ENCODE measurements at regions not wholly inside any gene's neighbourhood (a gene's known extent, or its start where the extent isn't known, plus 50 kb on each side); places are given as distances from the start of the nearest gene placed in this dataset.

DNA sequence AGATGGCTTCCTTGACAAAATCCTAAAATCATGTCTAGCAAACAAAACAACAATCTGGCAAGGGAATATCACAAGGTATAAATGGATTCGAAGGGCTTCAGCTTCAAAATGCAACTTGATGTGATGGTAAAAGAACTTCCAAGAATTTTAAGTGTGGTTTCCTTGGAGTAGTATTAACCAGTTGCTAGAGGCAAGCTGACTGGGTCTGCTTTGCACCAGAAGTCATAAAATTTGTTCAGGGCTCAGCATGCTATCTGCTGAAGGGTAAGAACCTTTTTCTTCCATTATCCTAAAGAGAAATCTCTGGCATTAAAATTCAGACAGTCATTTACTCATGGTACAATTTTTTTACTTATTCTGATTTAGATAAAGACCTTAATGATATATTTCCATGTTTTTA, 516.7 kb downstream of the TXNL1 start:
- no peak for DNase-seq (ENCODE audit: low spot score)

DNA sequence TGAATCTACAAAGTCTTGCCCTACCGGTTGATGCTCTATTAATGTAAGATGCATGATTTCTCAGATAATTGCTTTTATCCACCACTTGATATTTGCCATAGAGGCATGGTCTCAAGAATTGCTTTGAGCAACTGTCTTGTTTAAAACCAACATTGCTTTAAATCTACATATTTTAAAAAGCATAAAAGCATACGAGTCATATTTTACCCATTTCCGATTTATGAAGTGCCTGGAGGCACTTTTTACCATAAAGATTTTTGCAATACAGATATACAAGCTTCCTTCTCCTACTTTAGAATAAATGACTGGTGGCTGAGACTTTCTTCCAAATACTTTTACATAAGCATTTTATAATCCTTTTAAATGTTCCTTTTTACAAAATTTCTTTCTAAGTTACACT, 517.6 kb downstream of the TXNL1 start:
- no peak for DNase-seq (ENCODE audit: low spot score)

- DNase-seq (ENCODE audit: low spot score): no peak
Observed at GRCh38 chr18:56119681-56120080, 518.7 kb downstream of the TXNL1 start.

- no peak for DNase-seq (ENCODE audit: low spot score)
Observed at GRCh38 chr18:56118422-56118821, 520.0 kb downstream of the TXNL1 start.

DNA sequence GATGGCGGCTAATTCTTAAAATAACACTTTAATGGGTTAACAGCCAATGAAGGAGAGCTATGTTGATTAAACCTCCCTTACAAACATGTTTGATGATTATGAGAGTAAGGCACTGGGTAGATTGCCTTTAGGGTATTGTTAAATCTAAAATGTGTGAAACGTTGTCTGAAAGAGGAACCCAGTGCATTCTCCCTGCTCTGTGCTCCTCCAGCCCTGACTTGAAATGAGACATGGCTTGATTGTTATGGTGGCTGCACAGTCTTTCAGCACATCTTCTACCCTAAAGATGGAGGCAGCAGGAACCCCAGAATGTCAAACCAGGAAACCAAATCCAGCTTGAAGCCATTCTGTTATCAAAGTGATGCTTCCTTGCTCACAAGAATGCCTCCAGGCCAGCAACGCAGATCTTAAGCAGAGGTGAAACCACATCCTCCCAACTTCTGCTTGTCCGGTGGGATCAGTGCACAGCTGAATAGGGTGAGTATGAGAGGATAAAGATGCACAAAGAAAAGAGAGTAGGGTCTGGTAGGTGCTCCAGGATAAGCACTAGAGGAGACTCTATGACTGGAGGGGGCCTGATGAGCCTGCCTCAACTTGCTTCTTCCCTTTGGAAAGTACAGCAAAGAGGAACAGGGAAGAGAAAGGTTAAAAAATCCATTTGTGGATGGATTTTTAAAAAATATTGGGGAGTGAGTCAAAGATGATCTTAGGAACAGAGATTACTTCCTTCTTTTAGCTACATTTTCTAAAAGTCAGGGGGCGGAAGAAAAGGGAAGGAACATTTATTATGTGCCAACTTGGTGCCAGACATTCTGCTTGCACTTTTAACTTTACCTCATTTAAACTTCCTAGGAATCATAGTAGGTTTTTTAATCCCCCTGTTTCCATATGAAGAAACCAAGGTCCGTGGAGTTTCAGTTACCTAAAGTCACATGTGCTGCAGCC, 523.0 kb downstream of the TXNL1 start:
- no peak for DNase-seq (ENCODE audit: low spot score)

GRCh38 chr18:56112984-56113383, 525.0 kb upstream of the TCF4 start:
- no peak for DNase-seq (ENCODE audit: low spot score)

DNA sequence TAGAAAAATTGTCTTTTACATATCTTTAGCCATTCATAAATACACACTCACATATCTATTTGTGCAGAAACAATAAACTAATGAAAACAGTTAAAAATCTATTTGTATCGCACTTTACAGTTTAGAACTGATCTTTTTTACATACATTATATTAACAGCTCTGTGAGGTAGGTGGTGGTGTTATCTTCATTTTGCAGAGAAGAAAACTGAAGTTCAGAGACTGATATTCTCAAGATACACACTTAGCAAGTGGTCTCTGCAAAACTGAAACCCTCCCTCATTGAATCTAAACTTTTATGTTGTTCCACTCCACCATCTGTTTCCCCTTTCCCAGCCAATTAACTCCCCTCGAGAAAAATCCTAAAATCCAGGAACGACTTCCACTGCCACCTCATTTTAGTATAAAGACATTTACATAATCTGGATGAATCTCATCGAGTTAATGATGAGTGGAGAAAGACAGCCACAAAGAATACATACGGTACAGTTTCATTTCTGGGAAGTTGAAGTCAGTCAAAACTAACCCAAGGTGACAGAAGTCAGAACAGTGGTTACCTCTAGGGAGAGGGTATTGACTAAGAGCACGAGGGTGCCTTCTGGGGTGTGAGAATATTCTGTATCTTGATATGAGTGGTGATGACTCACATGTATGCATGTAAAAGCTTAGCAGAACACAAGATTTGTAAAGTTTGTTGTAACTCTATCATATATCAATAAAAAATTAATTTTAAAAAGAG, 524.2 kb upstream of the TCF4 start:
- DNase-seq (ENCODE audit: low spot score): no peak

GRCh38 chr18:56109757-56110156, 521.8 kb upstream of the TCF4 start:
- DNase-seq (ENCODE audit: low spot score): no peak

- no peak for DNase-seq (ENCODE audit: low spot score)
Observed at GRCh38 chr18:56108478-56109367, 520.7 kb upstream of the TCF4 start.

DNA sequence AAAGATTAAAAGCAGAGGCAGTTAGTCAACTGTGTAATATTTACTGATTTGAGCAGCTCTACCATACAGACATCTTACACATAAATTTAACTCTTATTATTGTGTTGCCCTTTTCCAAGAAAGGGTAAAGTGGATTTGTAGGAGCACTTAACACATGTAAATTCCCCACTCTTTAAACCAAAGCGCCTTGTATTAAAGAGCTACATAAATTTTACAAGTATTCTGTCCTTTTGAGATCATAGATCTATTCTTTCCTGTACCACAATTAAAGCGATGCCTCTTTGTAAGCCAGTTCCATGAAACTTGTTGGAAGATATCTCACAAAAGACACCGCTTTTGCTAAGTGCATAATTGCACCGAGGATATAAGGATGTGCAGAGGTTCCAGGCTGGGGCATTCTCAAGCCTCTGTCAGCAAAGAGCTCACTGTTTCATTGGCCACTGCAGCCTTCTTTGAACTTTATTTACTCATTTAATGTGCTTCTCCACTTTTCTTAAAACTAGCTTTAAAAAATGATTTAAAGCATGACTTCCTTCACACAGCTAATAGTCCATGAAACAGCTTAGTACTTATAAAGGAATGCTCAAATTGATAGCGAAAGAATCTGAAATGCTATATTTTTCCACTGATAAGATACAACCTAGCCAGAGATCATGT, 520.0 kb upstream of the TCF4 start:
- DNase-seq (ENCODE audit: low spot score): no peak

DNA sequence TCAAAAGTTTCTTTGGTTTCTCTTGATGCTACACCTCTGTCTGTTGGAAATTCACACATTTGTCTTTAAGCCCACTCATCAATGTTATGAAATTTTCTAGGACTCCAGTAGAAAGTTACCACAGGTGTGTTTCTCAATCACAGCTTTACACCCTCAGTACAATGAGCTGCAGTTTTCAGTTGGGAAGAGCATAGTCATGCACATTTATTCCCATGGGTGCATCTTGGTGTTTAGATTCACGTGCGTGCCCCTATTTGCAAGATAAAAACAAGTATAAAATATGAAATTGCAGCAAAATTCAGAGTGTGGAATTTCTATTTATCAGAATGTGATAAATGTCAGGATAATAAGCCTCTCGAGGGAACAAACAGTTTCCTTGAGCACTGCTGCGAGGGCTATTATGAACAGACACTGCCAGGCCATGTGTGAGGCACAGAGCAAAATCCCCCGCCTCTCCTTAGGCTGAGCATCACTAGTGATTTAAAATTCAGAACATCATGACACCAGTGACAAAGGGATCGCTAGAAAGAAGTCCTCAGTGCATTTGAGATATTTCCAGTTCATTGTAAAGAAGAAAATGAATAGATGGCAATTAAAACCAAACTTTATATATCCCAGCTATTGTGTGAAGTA, 512.2 kb upstream of the TCF4 start:
- DNase-seq (ENCODE audit: low spot score): no peak

DNA sequence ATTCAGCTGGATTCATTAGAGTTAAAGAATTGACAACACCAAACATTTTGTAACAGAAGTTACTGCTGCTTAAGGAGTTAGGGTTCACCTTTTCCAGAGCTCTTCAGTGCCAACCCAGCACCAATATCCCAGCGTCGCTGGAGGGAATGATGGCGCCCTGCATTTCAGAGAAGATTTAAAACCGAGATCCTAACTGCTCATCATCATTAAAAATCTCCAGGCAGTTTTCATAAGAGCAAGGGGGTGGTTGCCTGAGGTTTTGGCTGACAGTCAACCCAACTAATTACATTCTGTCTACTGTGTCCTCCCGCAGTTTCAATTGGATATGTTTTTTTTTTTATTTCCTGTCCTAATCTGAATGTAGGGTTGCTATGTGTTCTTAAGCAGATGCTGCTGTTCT, 509.6 kb upstream of the TCF4 start:
- DNase-seq (ENCODE audit: low spot score): no peak

DNA sequence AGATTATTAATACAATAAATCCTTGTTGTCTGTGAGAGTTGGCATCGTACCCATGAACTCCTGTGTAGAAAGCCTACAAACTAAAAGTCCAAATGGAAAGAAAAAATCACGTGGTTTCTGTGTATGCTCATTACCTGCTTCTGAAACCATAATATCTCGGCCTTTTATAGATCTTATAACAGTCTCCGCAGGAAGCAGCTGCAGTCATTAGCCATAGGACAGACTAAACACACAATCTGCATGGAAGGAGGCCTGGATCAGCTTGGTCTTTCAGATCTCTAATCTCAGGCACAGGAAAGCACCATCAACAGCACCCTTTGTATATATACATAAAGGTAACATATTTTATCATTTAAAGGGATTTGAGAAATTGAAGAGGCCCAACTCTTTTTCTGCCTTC, 508.9 kb upstream of the TCF4 start:
- no peak for DNase-seq (ENCODE audit: low spot score)

DNA sequence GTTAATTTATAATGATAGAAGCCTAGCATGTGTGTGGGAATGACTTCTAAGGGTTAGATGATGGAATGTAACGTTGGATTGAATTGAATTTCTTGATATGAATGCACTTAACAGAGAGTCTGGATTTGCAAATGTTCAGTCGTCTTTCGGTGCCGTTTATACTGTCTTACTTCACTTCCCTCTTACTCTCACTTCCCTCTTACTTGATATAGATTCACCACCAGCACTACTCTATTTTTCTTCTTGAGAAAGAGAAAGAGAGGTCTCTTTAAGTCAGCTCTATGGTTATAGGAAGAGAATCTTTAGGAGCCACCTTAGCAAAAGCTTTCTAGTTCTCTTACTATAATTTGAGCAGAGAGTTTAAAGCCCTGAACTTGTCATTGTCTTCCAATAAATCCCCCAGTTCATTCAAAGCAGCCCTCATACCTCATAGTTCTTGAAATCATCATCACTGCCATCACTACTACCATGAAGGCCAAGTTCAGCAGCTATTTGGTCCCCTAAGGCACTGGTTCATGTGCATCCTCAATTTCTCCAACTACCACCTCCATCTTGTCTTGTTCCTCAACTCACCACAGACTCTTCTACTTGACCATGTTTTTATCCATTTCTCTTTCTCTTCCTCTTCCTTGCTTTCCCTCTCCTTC, 501.7 kb upstream of the TCF4 start:
- DNase-seq (ENCODE audit: low spot score): no peak

GRCh38 chr18:56086786-56087185, 498.8 kb upstream of the TCF4 start:
- no peak for DNase-seq (ENCODE audit: low spot score)

GRCh38 chr18:56086176-56086575, 498.2 kb upstream of the TCF4 start:
- no peak for DNase-seq (ENCODE audit: low spot score)

DNA sequence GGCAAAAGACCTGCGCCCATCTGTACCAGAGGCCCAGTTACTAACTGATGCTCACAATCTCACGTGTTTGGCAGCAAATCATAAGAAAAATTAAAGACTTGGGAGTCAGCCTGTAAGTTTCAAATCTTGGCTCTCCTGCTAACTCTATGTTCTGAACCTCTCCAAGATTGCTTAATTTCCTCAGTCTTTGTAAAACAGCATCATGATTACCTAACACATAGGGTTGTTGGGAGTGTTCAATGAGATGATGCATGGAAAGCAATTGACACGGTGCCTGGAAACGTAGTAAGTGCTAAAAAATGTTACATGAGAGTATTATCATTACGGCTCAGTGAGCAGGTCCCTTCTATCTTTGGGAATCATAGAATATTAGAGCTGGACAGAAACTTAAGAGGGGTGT, 497.6 kb upstream of the TCF4 start:
- no peak for DNase-seq (ENCODE audit: low spot score)

- no peak for DNase-seq (ENCODE audit: low spot score)
Observed at GRCh38 chr18:56083523-56084287, 495.7 kb upstream of the TCF4 start.

- no peak for DNase-seq (ENCODE audit: low spot score)
Observed at GRCh38 chr18:56083097-56083521, 495.1 kb upstream of the TCF4 start.

GRCh38 chr18:56076723-56077122, 488.7 kb upstream of the TCF4 start:
- DNase-seq (ENCODE audit: low spot score): peak; percentile 10

Measured in hepatic stellate cell (primary cell).